Loucy (cell line): ENCODE measurements at regions not wholly inside any gene's neighbourhood (a gene's known extent, or its start where the extent isn't known, plus 50 kb on each side); places are given as distances from the start of the nearest gene placed in this dataset.

Source experiments
- CTCF ChIP-seq: fragments of 200-600 bp; sonication (generic); conservative IDR thresholded peaks from 2 replicates; pipeline ENCODE4 v1.5.1; 2014; ENCODE audit warnings: mild to moderate bottlenecking, antibody characterized with exemption, low read length
- EZH2phosphoT487 ChIP-seq: fragments of 200-600 bp; IDR thresholded peaks from 2 replicates; pipeline ENCODE4 v1.6.1; 2018; ENCODE audit warnings: antibody characterized with exemption, mild to moderate bottlenecking, moderate library complexity, borderline replicate concordance

GRCh38 chr3:43171748-43172147, 65.9 kb upstream of the POMGNT2 start:
- no peak for TF ChIP-seq CTCF
- TF ChIP-seq EZH2phosphoT487 = no peak
